B cell (primary cell): ENCODE measurements at regions not wholly inside any gene's neighbourhood (a gene's known extent, or its start where the extent isn't known, plus 50 kb on each side); places are given as distances from the start of the nearest gene placed in this dataset.

ENCODE experiments used
- ATAC-seq: fragments of 200-7000 bp; cut with Tn5 transposase; one replicate; pipeline ENCODE4 v1.10.0; 2021; ENCODE audit warnings: low read depth, mild to moderate bottlenecking, moderate number of reproducible peaks, moderate library complexity
- CTCF ChIA-PET: fragments of 350-600 bp; sonication (Branson Sonifier 250); formaldehyde crosslinking; loops from one replicate; lab custom pipeline; 2021; ENCODE audit warnings: antibody characterized with exemption, inconsistent platforms; lab: Charles Lee
- POLR2A ChIA-PET: fragments of 350-600 bp; sonication (Branson Sonifier 250); formaldehyde crosslinking; loops from one replicate; lab custom pipeline; 2021; ENCODE audit warnings: antibody characterized with exemption; lab: Charles Lee
- DNase-seq: peaks from one replicate; pipeline ENCODE4 v3.0.0; 2013
- H2AFZ ChIP-seq: 2 replicates; pipeline ENCODE4 v1.6.1; 2012; ENCODE audit warnings: mild to moderate bottlenecking, low read depth, low read length; ENCODE audit not compliant: insufficient read depth, poor library complexity, severe bottlenecking
- H3K27ac ChIP-seq, 2 donors: 1 replicate in 1 of 2; 2 replicates in 1 of 2; pipeline ENCODE4 v1.5.1; 2012 to 2013; ENCODE audit warnings: low read length in 2 of 2, mild to moderate bottlenecking in 2 of 2, moderate library complexity in 1 of 2
- H3K27me3 ChIP-seq, 4 experiments: fragments of 200-600 bp in 1 of 4; sonication (generic) in 1 of 4; replicated peaks in 1 of 4; 1 replicate in 2 of 4; 2 replicates in 2 of 4; pipeline versions ENCODE4 v1.6.1 to v1.7.0; 2013 to 2016; ENCODE audit warnings: low read length in 3 of 4, mild to moderate bottlenecking in 2 of 4, mixed read lengths in 1 of 4, moderate library complexity in 1 of 4; ENCODE audit not compliant: insufficient read depth in 4 of 4, control insufficient read depth in 3 of 4; ENCODE audit errors: control extremely low read depth in 1 of 4
- H3K36me3 ChIP-seq, 2 experiments: replicated peaks in 1 of 2; 1 replicate in 1 of 2; 2 replicates in 1 of 2; pipeline versions ENCODE4 v1.6.1 to v1.7.1; 2013; ENCODE audit warnings: low read length in 1 of 2; ENCODE audit not compliant: insufficient read depth in 2 of 2, control insufficient read depth in 1 of 2; ENCODE audit errors: control extremely low read depth in 1 of 2, extremely low read depth in 1 of 2
- H3K4me1 ChIP-seq, 2 donors: fragments of 200-600 bp in 1 of 2; sonication (generic) in 1 of 2; 1 replicate in 1 of 2; 2 replicates in 1 of 2; pipeline versions ENCODE4 v1.5.1 to v1.6.1; 2013 to 2017; ENCODE audit warnings: low read length in 2 of 2; ENCODE audit not compliant: control insufficient read depth in 2 of 2, insufficient read depth in 2 of 2
- H3K4me2 ChIP-seq: replicated peaks from 2 replicates; pipeline ENCODE3; 2012; ENCODE audit warnings: mild to moderate bottlenecking, low read depth, low read length; ENCODE audit not compliant: poor library complexity, severe bottlenecking
- H3K4me3 ChIP-seq, 5 experiments: fragments of 200-600 bp in 1 of 5; sonication (generic) in 1 of 5; 1 replicate in 3 of 5; 2 replicates in 2 of 5; pipeline versions ENCODE4 v1.5.1 to v1.7.0; 2011 to 2016; ENCODE audit warnings: low read length in 4 of 5, mild to moderate bottlenecking in 4 of 5, low read depth in 2 of 5, control low read depth in 1 of 5, moderate library complexity in 1 of 5; ENCODE audit not compliant: insufficient read depth in 1 of 5; ENCODE audit errors: control extremely low read depth in 1 of 5, extremely low read depth in 1 of 5
- H3K79me2 ChIP-seq: fragments of 200-600 bp; sonication (generic); one replicate; pipeline ENCODE4 v1.6.0; 2016; ENCODE audit warnings: low read length; ENCODE audit not compliant: control insufficient read depth, insufficient read depth
- H3K9ac ChIP-seq: fragments of 200-600 bp; sonication (generic); 2 replicates; pipeline ENCODE4 v1.6.1; 2017; ENCODE audit warnings: mild to moderate bottlenecking, low read length, moderate library complexity
- H3K9me3 ChIP-seq, 3 donors: one replicate each; pipeline versions ENCODE4 v1.6.1 to v1.7.1; 2013; ENCODE audit warnings: low read length in 2 of 3; ENCODE audit not compliant: control insufficient read depth in 2 of 3, insufficient read depth in 1 of 3; ENCODE audit errors: control extremely low read depth in 1 of 3
- H4K20me1 ChIP-seq: 2 replicates; pipeline ENCODE4 v1.6.0; 2012; ENCODE audit warnings: mild to moderate bottlenecking, low read length; ENCODE audit not compliant: insufficient read depth, control insufficient read depth, poor library complexity, severe bottlenecking
- H3K27ac Mint-ChIP-seq: one replicate; pipeline ENCODE4 v1.8.0; 2021; ENCODE audit warnings: mixed read lengths
- H3K27me3 Mint-ChIP-seq: one replicate; pipeline ENCODE4 v1.8.0; 2021; ENCODE audit warnings: mixed read lengths
- H3K4me1 Mint-ChIP-seq: one replicate; pipeline ENCODE4 v1.8.0; 2021; ENCODE audit warnings: mixed read lengths
- H3K4me3 Mint-ChIP-seq: one replicate; pipeline ENCODE4 v1.8.0; 2021; ENCODE audit warnings: mixed read lengths
- H3K9me3 Mint-ChIP-seq: one replicate; pipeline ENCODE4 v1.8.0; 2022; ENCODE audit warnings: mixed read lengths; ENCODE audit not compliant: insufficient read depth
- EZH2 ChIP-seq: IDR thresholded peaks from 2 replicates; pipeline ENCODE4 v1.6.1; 2012; ENCODE audit warnings: borderline replicate concordance, low read depth, mild to moderate bottlenecking, moderate library complexity, low read length; ENCODE audit not compliant: insufficient read depth, poor library complexity, severe bottlenecking
- WGBS: methylation state at CpG from one replicate; pipeline ENCODE4 v1.1.5; 2013; ENCODE audit warnings: missing lambda C conversion rate; ENCODE audit not compliant: insufficient coverage; 5-methylcytosine and 5-hydroxymethylcytosine counted together
- intact Hi-C: fragments of 100-400 bp; cut with micrococcal nuclease; formaldehyde crosslinking; loops from one replicate; pipeline ENCODE4 v1.10.0; 2022
- TF ChIP-seq, protein P1 (sequence below): fragments of 200-600 bp; IDR thresholded peaks from one replicate; pipeline ENCODE4 v1.8.0; 2022; ENCODE audit warnings: antibody characterized with exemption, mild to moderate bottlenecking

DNA sequence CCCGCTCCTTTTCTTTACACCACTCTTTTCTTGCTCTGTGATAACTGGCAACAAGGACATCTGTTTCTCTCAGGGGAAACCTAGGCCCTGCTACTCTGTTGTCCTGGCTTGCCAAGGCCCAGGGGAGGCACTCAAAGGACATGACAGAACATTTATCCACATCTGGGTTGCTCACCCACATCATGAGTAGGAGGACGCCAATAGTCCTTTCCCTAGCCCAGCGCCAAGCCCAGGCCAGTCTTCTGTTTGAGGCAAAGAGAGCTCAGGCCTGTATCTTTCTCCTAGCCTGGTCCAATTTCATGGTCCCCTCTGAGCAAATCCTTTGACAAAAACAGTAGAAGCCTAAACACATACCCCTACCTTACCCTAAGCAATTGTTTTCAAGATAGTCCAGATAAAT, 366.8 kb upstream of the SGCD start:
- no peaks in the 10 kb centered on the region for H3K9me3 Mint-ChIP-seq
- Histone ChIP-seq H3K9me3 (no peaks in the 10 kb centered on the region), H3K27me3 (no peaks in the 10 kb centered on the region), H3K4me1 (no peaks in the 10 kb centered on the region), H3K27ac (no peak overlapping the region), H3K9ac (no peak overlapping the region), H2AFZ (no peak overlapping the region), H3K36me3 (no peaks in the 10 kb centered on the region), H3K4me3 (no peak overlapping the region), H4K20me1 (no peaks in the 10 kb centered on the region), H3K79me2 (no peaks in the 10 kb centered on the region), H3K4me2 (no peak overlapping the region)
- ChIA-PET CTCF (no interaction called here), POLR2A (no interaction called here)
- TF ChIP-seq, protein P1, sequence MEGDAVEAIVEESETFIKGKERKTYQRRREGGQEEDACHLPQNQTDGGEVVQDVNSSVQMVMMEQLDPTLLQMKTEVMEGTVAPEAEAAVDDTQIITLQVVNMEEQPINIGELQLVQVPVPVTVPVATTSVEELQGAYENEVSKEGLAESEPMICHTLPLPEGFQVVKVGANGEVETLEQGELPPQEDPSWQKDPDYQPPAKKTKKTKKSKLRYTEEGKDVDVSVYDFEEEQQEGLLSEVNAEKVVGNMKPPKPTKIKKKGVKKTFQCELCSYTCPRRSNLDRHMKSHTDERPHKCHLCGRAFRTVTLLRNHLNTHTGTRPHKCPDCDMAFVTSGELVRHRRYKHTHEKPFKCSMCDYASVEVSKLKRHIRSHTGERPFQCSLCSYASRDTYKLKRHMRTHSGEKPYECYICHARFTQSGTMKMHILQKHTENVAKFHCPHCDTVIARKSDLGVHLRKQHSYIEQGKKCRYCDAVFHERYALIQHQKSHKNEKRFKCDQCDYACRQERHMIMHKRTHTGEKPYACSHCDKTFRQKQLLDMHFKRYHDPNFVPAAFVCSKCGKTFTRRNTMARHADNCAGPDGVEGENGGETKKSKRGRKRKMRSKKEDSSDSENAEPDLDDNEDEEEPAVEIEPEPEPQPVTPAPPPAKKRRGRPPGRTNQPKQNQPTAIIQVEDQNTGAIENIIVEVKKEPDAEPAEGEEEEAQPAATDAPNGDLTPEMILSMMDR, result no peak
- no peak for TF ChIP-seq EZH2
- no peaks in the 10 kb centered on the region for H3K4me1 Mint-ChIP-seq
- H3K27ac Mint-ChIP-seq, result no peak overlapping the region
- 96% methylated on average over 3 of the region's 3 CpGs for WGBS
- intact Hi-C loops, result no loop called here
- DNase-seq (no peak), ATAC-seq (no peak)
- peaks cover 3% of the 10 kb centered on the region for H3K27me3 Mint-ChIP-seq
- H3K4me3 Mint-ChIP-seq, result no peak overlapping the region

DNA sequence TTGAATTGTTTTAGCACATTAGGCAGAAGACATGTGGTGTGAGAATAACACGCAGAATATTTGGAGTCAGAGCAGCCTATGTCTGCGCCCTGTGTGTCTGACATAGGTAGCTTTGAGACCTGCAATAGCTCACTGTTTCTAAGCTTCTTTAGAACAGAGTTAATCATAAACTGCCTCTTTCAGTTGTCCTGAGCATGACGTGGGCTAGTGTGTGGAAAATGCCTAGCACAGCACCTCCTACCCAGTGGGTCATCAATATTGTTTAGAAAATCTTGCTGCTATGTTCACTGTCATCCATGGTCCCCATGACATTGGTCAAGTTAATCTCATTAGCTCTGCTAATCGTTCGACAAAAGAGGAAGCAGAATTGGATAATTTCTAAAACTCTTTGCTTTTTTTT, 357.4 kb upstream of the SGCD start:
- Histone ChIP-seq H3K9ac (no peak overlapping the region), H2AFZ (no peak overlapping the region), H4K20me1 (no peaks in the 10 kb centered on the region), H3K79me2 (no peaks in the 10 kb centered on the region), H3K9me3 (no peaks in the 10 kb centered on the region), H3K27ac (no peak overlapping the region), H3K4me2 (no peak overlapping the region), H3K4me1 (no peaks in the 10 kb centered on the region), H3K27me3 (no peaks in the 10 kb centered on the region), H3K4me3 (no peak overlapping the region), H3K36me3 (no peaks in the 10 kb centered on the region)
- peaks cover 6% of the 10 kb centered on the region for H3K27me3 Mint-ChIP-seq
- 81% methylated on average over 4 of the region's 5 CpGs for WGBS
- POLR2A ChIA-PET, result no interaction called here
- H3K9me3 Mint-ChIP-seq, result peaks cover 2% of the 10 kb centered on the region
- DNase-seq, result no peak
- CTCF ChIA-PET, result no interaction called here
- H3K27ac Mint-ChIP-seq, result no peak overlapping the region
- intact Hi-C loops, result no loop called here
- H3K4me1 Mint-ChIP-seq, result no peaks in the 10 kb centered on the region
- H3K4me3 Mint-ChIP-seq, result no peak overlapping the region
- no peak for ATAC-seq
- TF ChIP-seq, protein P1, result no peak
- no peak for TF ChIP-seq EZH2
